ENCODE measurements at regions not wholly inside any gene's neighbourhood (a gene's known extent, or its start where the extent isn't known, plus 50 kb on each side); places are given as distances from the start of the nearest gene placed in this dataset.
A peak's percentile ranks its signal among the peaks of the same experiment; 100 is the strongest.
"Not testable (repeated sequence)": the region's sequence is repeated elsewhere in the genome, so short reads cannot be mapped to it uniquely, and the experiment has no call there.

- DNase-seq (ENCODE audit: low read depth) = not testable (repeated sequence)
Observed at GRCh38 chr2:179385756-179386155, 121.1 kb upstream of the SESTD1 start.

DNA sequence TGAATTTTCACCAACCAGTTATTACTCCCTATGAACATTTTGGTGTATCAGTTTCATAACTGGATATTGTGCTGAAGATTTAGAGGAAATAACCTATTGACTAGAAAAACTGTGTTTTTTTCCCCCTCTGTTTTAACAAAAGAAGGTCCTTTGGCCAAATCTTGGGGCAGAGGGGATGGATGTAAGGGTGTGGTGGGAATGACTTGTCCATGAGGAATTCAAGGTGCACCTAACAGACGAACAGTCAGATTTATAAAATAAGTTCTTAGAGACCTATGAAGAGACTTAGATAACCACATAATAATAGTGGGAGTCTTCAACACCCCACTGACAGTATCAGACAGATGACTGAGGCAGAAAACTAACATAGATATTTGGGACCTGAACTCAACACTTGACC is 119.3 kb upstream of the SESTD1 start:
- no peak for DNase-seq (ENCODE audit: low read depth)

GRCh38 chr2:179377296-179377695 is 112.7 kb upstream of the SESTD1 start:
- DNase-seq (ENCODE audit: low read depth) = peak; percentile 10

DNA sequence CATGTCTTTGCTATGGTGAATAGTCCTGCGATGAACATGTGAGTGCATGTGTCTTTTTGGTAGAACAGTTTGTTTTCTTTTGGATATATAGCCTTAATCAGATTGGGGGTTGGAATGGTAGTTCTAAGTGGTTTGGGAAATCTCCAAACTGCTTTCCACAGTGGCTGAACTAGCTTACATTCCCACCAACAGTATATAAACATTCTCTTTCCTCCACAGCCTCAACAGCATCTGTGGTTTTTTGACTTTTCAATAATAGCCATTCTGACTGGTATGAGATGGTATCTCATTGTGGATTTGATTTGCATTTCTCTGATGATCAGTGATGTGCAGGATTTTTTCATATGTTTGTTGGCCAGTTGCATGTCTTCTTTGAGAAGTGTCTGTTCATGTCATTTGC is 112.2 kb upstream of the SESTD1 start:
- no peak for DNase-seq (ENCODE audit: low read depth)

GRCh38 chr2:179373816-179374215 is 109.2 kb upstream of the SESTD1 start:
- DNase-seq (ENCODE audit: low read depth) = peak; percentile 70

DNA sequence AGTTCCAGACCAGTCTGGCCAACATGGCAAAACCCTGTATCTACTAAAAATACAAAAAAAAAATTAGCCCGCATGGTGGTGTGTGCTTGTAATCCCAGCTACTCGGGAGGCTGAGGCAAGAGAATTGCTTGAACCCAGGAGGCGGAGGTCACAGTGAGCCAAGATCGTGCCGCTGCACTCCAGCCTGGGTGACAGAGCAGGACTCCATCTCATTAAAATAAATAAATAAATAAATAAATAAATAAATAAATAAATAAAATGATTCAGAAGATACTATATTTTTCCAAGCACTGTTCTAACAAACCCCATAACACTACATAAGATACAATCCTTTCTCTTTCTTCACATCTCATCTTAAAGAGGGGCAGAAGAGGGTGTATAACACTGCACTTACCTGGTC is 100.9 kb upstream of the SESTD1 start:
- DNase-seq (ENCODE audit: low read depth) = not testable (repeated sequence)

DNA sequence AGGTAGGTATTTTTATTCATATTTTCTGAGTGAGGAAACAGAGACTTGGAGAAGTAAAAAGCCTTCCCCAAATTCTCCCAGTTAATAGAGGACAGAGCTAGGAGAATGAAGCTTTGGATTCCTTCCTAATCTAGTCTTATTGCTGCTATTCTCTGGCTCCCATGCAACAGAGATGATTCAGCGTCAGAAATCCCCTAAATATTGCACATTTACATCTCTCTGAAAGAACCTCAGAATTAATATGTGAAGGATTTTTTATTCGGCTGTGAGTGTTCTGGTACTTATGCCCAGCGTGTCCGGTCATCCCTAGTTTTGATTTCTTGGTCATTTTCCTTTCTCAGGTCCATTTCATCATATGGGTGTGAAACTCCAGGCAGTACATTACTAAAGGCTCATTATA is 91.2 kb upstream of the SESTD1 start:
- DNase-seq (ENCODE audit: low read depth) = no peak

DNA sequence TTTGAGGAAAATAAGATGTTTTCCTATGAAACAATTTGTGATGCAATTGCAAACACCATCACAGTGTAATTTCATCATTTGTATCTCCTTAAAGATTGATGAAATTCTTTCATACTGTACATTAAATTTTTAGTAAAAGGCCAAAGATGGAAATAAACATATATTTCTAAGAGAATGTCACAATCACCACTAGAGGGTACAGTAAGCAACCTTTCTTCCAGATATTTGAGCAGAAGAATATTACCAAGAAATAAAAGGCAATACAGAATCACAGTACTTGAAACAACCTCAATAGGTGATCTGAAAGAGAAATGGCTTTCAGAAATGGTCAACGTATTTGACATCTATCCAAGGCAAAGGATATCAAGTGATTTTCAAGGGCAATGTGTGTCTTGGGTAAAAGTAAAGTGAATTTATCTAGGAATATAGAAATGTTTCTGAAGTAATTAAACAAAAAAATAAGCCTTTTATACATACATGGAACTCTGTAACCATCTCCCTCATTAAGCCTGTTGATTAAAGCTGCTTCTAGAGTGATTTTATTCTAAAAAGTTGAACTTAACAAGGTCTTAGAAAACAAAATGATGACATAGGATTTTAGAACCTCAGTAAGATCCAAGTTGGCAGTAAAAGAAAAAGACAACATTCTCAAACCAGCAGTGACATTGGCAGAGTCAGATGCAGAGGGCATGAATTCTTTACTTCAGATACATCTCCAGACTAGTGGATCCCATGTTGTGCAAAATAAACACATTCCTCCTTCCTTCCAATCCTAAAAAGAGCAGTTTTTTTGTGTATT is 90.3 kb upstream of the SESTD1 start:
- peak; percentile 14 for DNase-seq (ENCODE audit: low read depth)

GRCh38 chr2:179354296-179354695 is 89.7 kb upstream of the SESTD1 start:
- no peak for DNase-seq (ENCODE audit: low read depth)

DNA sequence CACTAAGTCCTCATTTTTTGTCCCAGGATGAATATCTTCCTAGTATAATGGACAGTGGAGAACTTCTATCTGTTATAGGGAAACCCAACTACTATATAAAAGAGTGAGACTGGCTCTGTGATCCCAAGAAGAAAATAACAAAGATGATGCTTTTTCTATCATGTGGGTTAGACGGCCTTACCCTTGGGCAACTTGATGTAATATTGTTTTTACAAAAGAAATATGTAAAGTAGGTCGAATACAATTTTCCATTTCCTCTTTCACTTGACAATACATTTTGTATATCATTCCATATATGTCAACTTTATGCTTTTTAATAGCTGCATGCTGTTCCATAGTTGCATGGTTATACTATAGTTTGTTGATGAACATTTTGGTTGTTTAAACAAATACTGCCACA is 87.5 kb upstream of the SESTD1 start:
- no peak for DNase-seq (ENCODE audit: low read depth)

DNA sequence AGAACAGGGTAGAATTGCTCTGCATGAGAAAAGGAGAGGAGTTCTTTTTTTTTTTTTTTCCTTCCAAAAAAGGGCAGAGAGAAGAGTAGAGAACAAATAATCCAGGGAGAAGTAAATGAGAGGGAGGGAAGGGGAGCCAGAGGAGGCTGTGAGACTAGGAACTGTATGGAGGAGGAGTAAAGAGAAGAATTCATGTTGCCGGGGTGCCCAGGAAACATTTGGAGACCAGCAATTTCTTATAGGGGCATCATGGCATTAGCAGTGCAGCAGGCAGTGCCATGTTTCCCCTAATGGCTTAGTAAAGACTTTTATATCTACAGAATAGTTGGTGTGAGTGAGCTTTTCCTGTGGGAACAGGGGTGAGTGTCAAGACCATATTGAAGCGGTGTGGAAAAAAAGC is 86.4 kb upstream of the SESTD1 start:
- DNase-seq (ENCODE audit: low read depth) = no peak

DNA sequence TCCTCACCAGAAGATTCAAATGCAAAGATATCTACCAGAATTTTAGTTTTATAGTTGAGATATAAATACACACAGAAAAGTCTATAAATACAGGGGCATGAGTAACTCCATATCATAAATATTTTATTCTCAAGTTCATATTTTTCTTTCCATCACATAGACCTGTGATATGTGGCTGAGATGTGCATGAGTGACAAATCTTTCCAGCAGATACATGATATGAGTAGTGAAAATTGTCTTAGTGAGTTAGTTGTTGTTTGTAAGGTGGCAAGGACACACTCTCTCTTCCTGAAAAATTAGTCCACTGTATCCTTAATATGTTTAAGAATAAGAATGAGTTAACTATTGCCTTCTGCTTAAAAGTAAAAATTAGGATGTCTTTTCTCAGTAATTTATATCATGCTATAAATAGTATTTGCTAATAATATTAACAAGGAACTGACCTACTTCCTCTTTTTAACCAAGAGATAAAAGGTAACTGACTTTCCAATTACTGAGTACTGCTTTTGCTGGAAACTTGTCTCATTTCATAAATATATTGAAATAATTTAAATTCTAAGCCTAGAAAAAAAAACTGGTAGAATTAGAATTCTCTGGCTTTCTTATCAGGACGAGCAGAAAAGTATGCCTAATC is 85.2 kb upstream of the SESTD1 start:
- no peak for DNase-seq (ENCODE audit: low read depth)

- DNase-seq (ENCODE audit: low read depth) = no peak
Observed at GRCh38 chr2:179348906-179349305, 84.3 kb upstream of the SESTD1 start.

DNA sequence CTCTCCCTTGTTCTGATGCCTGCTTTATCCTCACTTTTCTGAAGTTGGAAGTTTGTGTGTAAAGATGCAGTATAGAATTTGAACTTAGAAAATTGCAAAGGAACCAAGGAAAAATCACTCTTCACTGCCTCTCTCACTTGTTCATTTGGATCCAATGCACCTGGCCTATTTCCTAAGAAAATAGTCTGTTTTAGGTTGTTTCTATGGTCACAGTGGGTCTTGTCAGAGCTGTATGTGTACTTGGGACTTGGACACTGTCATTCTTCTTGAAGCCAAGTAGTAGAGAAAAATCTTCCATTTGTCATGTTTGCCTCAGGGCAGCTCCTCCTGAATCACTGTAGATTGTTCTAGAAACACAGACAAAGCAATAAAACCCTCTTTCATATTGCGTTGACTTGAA is 80.3 kb upstream of the SESTD1 start:
- no peak for DNase-seq (ENCODE audit: low read depth)

GRCh38 chr2:179344280-179344964 is 79.8 kb upstream of the SESTD1 start:
- peak; percentile 56 for DNase-seq (ENCODE audit: low read depth)

GRCh38 chr2:179343945-179344279 is 79.3 kb upstream of the SESTD1 start:
- DNase-seq (ENCODE audit: low read depth) = no peak

- DNase-seq (ENCODE audit: low read depth) = no peak
Observed at GRCh38 chr2:179341152-179341866, 76.7 kb upstream of the SESTD1 start.

DNA sequence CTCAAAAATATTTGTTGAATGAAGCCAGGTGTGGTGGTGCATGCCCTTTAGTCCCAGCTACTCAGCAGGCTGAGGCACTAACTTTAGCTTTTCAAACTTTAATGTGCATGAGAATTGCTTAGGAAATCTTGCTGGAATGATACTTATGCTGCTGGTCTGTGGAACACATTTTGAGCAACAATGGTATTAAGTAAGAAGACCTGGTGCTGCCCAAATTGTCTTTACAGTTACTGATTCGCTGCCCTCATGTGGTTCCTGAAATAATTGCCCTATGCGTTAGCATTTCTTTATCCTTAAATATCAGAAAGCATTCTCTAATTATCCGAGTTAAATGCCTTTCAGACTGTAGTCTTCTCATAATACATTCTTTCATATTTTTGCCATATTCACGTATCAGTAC is 76.0 kb upstream of the SESTD1 start:
- DNase-seq (ENCODE audit: low read depth) = peak; percentile 47

DNA sequence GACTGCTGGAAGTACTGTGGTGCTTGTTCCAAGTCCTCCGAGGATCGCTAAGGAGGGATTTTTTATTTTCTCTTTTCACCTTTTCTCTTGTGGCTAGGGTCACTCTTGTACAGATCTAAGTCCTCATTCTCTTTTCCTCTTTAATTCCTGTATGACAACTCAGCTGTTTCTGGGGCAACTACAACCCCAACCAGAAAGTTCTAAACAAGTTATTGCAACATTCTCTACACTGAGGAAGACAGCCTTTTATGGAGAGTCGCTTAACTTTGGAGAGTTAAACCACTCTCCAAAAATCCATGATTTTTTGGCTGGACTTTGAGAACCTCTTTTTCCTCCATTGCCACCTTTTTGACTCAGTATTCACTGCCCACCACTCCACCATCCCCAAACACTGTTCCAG is 74.0 kb upstream of the SESTD1 start:
- DNase-seq (ENCODE audit: low read depth) = peak; percentile 55

DNA sequence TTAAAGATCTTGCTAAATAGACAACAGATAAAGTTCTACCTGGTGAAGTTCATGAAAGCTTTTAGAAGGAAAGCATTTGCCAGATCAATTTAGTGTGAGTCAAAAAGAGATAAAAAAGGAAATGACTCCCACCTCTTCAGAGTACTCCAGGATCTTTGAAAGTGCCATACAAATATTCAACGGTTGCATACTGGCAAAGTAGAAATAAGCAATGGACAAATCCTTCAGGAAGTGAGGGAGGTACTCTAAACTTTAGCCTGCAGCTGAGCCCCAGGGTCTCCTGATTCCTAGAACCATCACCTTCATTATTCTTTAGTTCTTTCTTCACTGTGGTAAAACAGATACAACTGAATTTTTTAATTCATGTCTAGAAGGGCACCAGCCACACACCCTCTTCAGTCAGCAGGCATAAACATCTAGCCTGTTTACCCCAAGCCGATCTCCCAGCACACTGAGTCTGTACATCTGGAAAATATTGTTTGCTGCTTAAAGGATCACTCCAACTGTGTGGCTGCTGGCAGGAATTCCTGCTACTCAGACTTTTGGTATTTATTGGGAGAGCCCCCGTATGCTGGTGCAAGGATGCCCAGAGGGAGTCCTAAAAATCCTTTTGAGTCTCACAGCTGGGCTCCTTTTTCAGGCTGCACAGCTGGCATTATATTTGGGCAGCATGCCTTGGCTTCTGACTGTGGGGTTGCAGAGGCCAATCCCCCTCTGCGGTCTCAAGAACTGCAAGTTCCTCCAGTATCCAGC is 72.3 kb upstream of the SESTD1 start:
- peak; percentile 82 for DNase-seq (ENCODE audit: low read depth)

GRCh38 chr2:179335732-179336131 is 71.1 kb upstream of the SESTD1 start:
- peak; percentile 24 for DNase-seq (ENCODE audit: low read depth)
